ENCODE measurements at regions not wholly inside any gene's neighbourhood (a gene's known extent, or its start where the extent isn't known, plus 50 kb on each side); places are given as distances from the start of the nearest gene placed in this dataset.

DNA sequence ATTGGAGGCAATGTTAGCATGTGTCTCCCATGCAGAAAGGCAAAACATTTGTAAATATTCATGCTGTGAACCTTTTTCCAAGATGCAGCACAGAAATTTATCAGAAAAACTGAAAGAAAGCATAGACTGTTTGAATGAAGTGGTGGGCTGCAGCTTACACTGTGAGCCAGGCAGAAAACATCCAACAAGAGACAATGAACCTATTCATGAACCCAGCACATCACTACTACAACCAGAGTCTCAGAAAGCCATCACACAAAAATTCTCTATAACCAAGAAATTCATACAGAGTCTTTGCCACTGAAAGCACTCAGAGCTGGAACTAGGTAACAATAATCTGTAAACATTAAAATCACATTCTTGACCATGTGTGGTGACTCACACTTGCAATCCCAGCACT is 448.9 kb downstream of the UQCRFS1 start:
- TF ChIP-seq, protein P1, sequence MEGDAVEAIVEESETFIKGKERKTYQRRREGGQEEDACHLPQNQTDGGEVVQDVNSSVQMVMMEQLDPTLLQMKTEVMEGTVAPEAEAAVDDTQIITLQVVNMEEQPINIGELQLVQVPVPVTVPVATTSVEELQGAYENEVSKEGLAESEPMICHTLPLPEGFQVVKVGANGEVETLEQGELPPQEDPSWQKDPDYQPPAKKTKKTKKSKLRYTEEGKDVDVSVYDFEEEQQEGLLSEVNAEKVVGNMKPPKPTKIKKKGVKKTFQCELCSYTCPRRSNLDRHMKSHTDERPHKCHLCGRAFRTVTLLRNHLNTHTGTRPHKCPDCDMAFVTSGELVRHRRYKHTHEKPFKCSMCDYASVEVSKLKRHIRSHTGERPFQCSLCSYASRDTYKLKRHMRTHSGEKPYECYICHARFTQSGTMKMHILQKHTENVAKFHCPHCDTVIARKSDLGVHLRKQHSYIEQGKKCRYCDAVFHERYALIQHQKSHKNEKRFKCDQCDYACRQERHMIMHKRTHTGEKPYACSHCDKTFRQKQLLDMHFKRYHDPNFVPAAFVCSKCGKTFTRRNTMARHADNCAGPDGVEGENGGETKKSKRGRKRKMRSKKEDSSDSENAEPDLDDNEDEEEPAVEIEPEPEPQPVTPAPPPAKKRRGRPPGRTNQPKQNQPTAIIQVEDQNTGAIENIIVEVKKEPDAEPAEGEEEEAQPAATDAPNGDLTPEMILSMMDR (IDR thresholded peaks at IDR 0.05 in 4 of 5, conservative IDR thresholded peaks at IDR 0.05 in 1 of 5): no peak
- TF ChIP-seq POLR2A (IDR thresholded peaks at IDR 0.05): no peak

Data from gastrocnemius medialis (tissue), 4 donors.